IMR-90 (cell line): ENCODE measurements at regions not wholly inside any gene's neighbourhood (a gene's known extent, or its start where the extent isn't known, plus 50 kb on each side); places are given as distances from the start of the nearest gene placed in this dataset.

ENCODE experiments used
- ATAC-seq: fragments of 200-7000 bp; cut with Tn5 transposase; 2 replicates; pipeline ENCODE4 v1.9.1; 2020; ENCODE audit warnings: low read depth, mild to moderate bottlenecking, moderate library complexity
- BruUV-seq: library from RNA; stranded (reverse); fragments of 400-500 nt; replicated peaks from 2 replicates; lab custom pipeline; 2021; lab: Mats Ljungman, UMichigan
- CTCF ChIA-PET: fragments of 300-600 bp; formaldehyde crosslinking; extraction: SDS; loops from one replicate; lab custom pipeline; 2021; ENCODE audit warnings: antibody characterized with exemption; lab: Yijun Ruan, JAX
- POLR2A ChIA-PET: fragments of 300-600 bp; sonication (Branson Sonifier 250); formaldehyde crosslinking; loops from one replicate; lab custom pipeline; 2022; ENCODE audit warnings: antibody characterized with exemption; ENCODE audit not compliant: unreplicated experiment; lab: Charles Lee
- DNase-seq: peaks from one replicate; pipeline ENCODE4 v3.0.0; 2013
- H2AFZ ChIP-seq: replicated peaks from 2 replicates; pipeline ENCODE3; 2013; ENCODE audit warnings: low read length, mild to moderate bottlenecking; ENCODE audit not compliant: poor library complexity
- H2AK5ac ChIP-seq: 2 replicates; pipeline ENCODE4 v1.6.1; 2013; ENCODE audit warnings: low read depth, low read length, inconsistent platforms
- H2AK9ac ChIP-seq: replicated peaks from 2 replicates; pipeline ENCODE3; 2013; ENCODE audit warnings: mild to moderate bottlenecking, low read depth, low read length, moderate library complexity; ENCODE audit not compliant: poor library complexity
- H2BK120ac ChIP-seq: 2 replicates; pipeline ENCODE4 v1.6.1; 2013; ENCODE audit warnings: low read depth, low read length, inconsistent platforms
- H2BK15ac ChIP-seq: 3 replicates; pipeline ENCODE4 v1.6.1; 2013; ENCODE audit warnings: low read depth, low read length, inconsistent platforms
- H2BK20ac ChIP-seq: 2 replicates; pipeline ENCODE4 v1.6.1; 2013; ENCODE audit warnings: low read depth, mild to moderate bottlenecking, inconsistent platforms, low read length, moderate library complexity
- H2BK5ac ChIP-seq: 2 replicates; pipeline ENCODE4 v1.6.1; 2013; ENCODE audit warnings: mild to moderate bottlenecking, low read depth, low read length, inconsistent platforms; ENCODE audit not compliant: poor library complexity, severe bottlenecking
- H3K14ac ChIP-seq: replicated peaks from 2 replicates; pipeline ENCODE4 v1.6.1; 2013; ENCODE audit warnings: low read depth, low read length, inconsistent platforms
- H3K18ac ChIP-seq: 2 replicates; pipeline ENCODE4 v1.6.1; 2013; ENCODE audit warnings: low read depth, low read length, control low read depth
- H3K23ac ChIP-seq: 2 replicates; pipeline ENCODE4 v1.6.1; 2013; ENCODE audit warnings: low read depth, low read length, inconsistent platforms
- H3K27ac ChIP-seq: 2 replicates; pipeline ENCODE4 v1.5.1; 2013; ENCODE audit warnings: mild to moderate bottlenecking, control low read depth, low read length; ENCODE audit not compliant: insufficient read depth
- H3K27me3 ChIP-seq: 2 replicates; pipeline ENCODE4 v1.6.1; 2013; ENCODE audit warnings: low read length; ENCODE audit not compliant: control insufficient read depth, insufficient read depth
- H3K36me3 ChIP-seq: 2 replicates; pipeline ENCODE4 v1.6.1; 2013; ENCODE audit warnings: low read length, mixed read lengths; ENCODE audit not compliant: control insufficient read depth, insufficient read depth
- H3K4ac ChIP-seq: 2 replicates; pipeline ENCODE4 v1.6.1; 2013; ENCODE audit warnings: low read depth, low read length, inconsistent platforms
- H3K4me1 ChIP-seq: 2 replicates; pipeline ENCODE4 v1.6.1; 2013; ENCODE audit warnings: low read length, mixed read lengths; ENCODE audit not compliant: control insufficient read depth, insufficient read depth
- H3K4me2 ChIP-seq: 2 replicates; pipeline ENCODE4 v1.6.1; 2013; ENCODE audit warnings: low read depth, mild to moderate bottlenecking, control low read depth, low read length, moderate library complexity
- H3K4me3 ChIP-seq: 2 replicates; pipeline ENCODE4 v1.5.1; 2013; ENCODE audit warnings: low read depth, mild to moderate bottlenecking, control low read depth, low read length, moderate library complexity; ENCODE audit not compliant: insufficient read depth
- H3K56ac ChIP-seq: 2 replicates; pipeline ENCODE4 v1.6.1; 2013; ENCODE audit warnings: low read length, inconsistent platforms; ENCODE audit not compliant: insufficient read depth; ENCODE audit errors: extremely low read depth
- H3K79me1 ChIP-seq, 2 experiments: 2 replicates each; pipeline ENCODE4 v1.6.1; 2013; ENCODE audit warnings: low read length in 2 of 2, inconsistent platforms in 1 of 2, low read depth in 1 of 2
- H3K9ac ChIP-seq: 2 replicates; pipeline ENCODE4 v1.6.1; 2013; ENCODE audit warnings: low read depth, low read length, control low read depth
- H3K9me1 ChIP-seq: 2 replicates; pipeline ENCODE4 v1.6.1; 2013; ENCODE audit warnings: low read length, inconsistent platforms; ENCODE audit not compliant: insufficient read depth
- H3K9me3 ChIP-seq: 2 replicates; pipeline ENCODE4 v1.6.1; 2013; ENCODE audit warnings: low read length; ENCODE audit not compliant: control insufficient read depth, insufficient read depth
- H4K20me1 ChIP-seq: 2 replicates; pipeline ENCODE4 v1.6.1; 2013; ENCODE audit warnings: low read length, inconsistent platforms; ENCODE audit not compliant: insufficient read depth
- H4K5ac ChIP-seq: 2 replicates; pipeline ENCODE4 v1.6.1; 2013; ENCODE audit warnings: mild to moderate bottlenecking, low read depth, low read length, control low read depth
- H4K8ac ChIP-seq, 2 experiments: 2 replicates each; pipeline ENCODE4 v1.6.1; 2013; ENCODE audit warnings: low read depth in 2 of 2, low read length in 2 of 2, control low read depth in 1 of 2, inconsistent platforms in 1 of 2
- H4K91ac ChIP-seq: 2 replicates; pipeline ENCODE4 v1.6.1; 2013; ENCODE audit warnings: low read depth, low read length, inconsistent platforms; ENCODE audit not compliant: insufficient read depth
- POLR2A ChIP-seq: IDR thresholded peaks from 2 replicates; pipeline ENCODE4 v1.6.1; 2012; ENCODE audit warnings: mild to moderate bottlenecking, low read depth, low read length
- SMC3 ChIP-seq: fragments of 150-350 bp; IDR thresholded peaks from 2 replicates; pipeline ENCODE4 v1.6.1; 2016; ENCODE audit warnings: low read depth, mild to moderate bottlenecking, antibody characterized with exemption, low read length, moderate library complexity
- WGBS, 2 experiments: methylation state at CpG; one replicate each; pipeline versions ENCODE4 v1.1.5 to v1.1.7; 2013; ENCODE audit warnings: missing lambda C conversion rate in 2 of 2; ENCODE audit not compliant: insufficient read length in 1 of 2; ENCODE audit errors: extremely low coverage in 2 of 2; 5-methylcytosine and 5-hydroxymethylcytosine counted together
- dilution Hi-C: fragments of 300-500 bp; cut with HindIII; formaldehyde crosslinking; loops from one replicate; pipeline ENCODE4 v1.14.3; 2018; ENCODE audit warnings: low sequenced_read_pairs; ENCODE audit not compliant: unreplicated experiment
- in situ Hi-C: fragments of 300-500 bp; cut with MboI; formaldehyde crosslinking; loops from 3 replicates; pipeline ENCODE4 v1.14.3; 2019; ENCODE audit warnings: low sequenced_read_pairs, inconsistent platforms, mixed read lengths
- intact Hi-C: fragments of 100-400 bp; cut with micrococcal nuclease; formaldehyde crosslinking; loops from 2 replicates; pipeline ENCODE4 v1.10.0; 2022
- TF ChIP-seq, protein P1 (sequence below): fragments of 150-350 bp; IDR thresholded peaks from 2 replicates; pipeline ENCODE4 v1.6.1; 2017; ENCODE audit warnings: mild to moderate bottlenecking, antibody characterized with exemption, low read length, low read depth

DNA sequence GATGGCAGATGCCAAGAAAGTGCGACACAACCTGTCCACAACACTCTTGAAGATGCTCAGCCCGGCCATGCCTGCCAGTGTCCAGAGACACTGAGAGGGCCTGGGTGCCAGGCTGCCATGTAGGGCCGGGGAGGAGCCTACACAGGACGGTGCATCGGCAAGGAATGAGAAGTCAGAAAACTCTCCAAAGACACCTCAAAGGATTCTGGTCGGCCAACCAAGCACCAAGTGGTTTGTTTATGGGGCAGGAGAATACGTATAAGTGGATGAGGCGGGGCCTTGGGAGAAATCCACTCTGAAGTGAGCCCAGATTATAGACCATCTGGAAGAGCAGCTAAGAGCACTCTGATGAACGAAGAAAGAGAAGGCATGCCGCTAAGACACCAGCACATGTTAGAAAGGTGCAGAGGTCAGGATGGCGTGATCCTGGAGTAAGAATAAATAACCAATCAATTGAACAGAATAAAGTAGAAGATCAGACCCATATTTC lies 120.7 kb upstream of the FOXQ1 start:
- peaks cover 4% of the 10 kb centered on the region for H3K4me1 ChIP-seq
- H4K5ac ChIP-seq = 0 out of 2 replicates have a peak overlapping the region, but pooled peaks have one; percentile 54
- TF ChIP-seq, protein P1, sequence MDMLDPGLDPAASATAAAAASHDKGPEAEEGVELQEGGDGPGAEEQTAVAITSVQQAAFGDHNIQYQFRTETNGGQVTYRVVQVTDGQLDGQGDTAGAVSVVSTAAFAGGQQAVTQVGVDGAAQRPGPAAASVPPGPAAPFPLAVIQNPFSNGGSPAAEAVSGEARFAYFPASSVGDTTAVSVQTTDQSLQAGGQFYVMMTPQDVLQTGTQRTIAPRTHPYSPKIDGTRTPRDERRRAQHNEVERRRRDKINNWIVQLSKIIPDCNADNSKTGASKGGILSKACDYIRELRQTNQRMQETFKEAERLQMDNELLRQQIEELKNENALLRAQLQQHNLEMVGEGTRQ = no peak
- TF ChIP-seq SMC3 = no peak
- no peak for TF ChIP-seq POLR2A
- peak overlapping the region; percentile 31; the same call in 2 of the 3 replicates for H2BK15ac ChIP-seq
- H3K14ac ChIP-seq = peak overlapping the region; percentile 75
- no peaks in the 10 kb centered on the region for H3K79me1 ChIP-seq
- peak overlapping the region; percentile 66 for H3K18ac ChIP-seq
- peak overlapping the region; percentile 93 for H3K4ac ChIP-seq
- DNase-seq (no peak), ATAC-seq (no peak)
- H2BK20ac ChIP-seq = peak overlapping the region; percentile 96
- peak overlapping the region in 1 of 2 experiments; percentile 93; a peak in 1 of 4 replicates for H4K8ac ChIP-seq
- H3K56ac ChIP-seq = no peak overlapping the region
- H3K23ac ChIP-seq = no peak overlapping the region
- ChIA-PET POLR2A (no interaction called here), CTCF (no interaction called here)
- no peaks in the 10 kb centered on the region for H4K20me1 ChIP-seq
- no peaks in the 10 kb centered on the region for H3K36me3 ChIP-seq
- no peaks in the 10 kb centered on the region; the same call in 1 of the 2 replicates for H3K27me3 ChIP-seq
- H3K9ac ChIP-seq = no peak overlapping the region
- H2BK120ac ChIP-seq = peak overlapping the region; percentile 95
- in situ Hi-C loops (no loop called here), dilution Hi-C loops (no loop called here), intact Hi-C loops (no loop called here)
- no peaks in the 10 kb centered on the region; the same call in 1 of the 2 replicates for H3K9me3 ChIP-seq
- peak overlapping the region; percentile 90; the same call in 1 of the 2 replicates for H2AK5ac ChIP-seq
- peak overlapping the region; percentile 33 for H4K91ac ChIP-seq
- no peak overlapping the region for H2AK9ac ChIP-seq
- no CpG with 5 or more reads among the region's 11 CpGs for WGBS, 2 experiments
- no peak overlapping the region for H3K4me2 ChIP-seq
- H3K27ac ChIP-seq = peak overlapping the region; percentile 1; the same call in 1 of the 2 replicates
- BruUV-seq = no TSS peak
- 0 out of 2 replicates have a peak, but pooled peaks cover 2% of the 10 kb centered on the region for H3K9me1 ChIP-seq
- peak overlapping the region; percentile 17 for H2BK5ac ChIP-seq
- peak overlapping the region; percentile 26 for H2AFZ ChIP-seq
- no peak overlapping the region for H3K4me3 ChIP-seq
